Karpas-422 (cell line): ENCODE measurements at regions not wholly inside any gene's neighbourhood (a gene's known extent, or its start where the extent isn't known, plus 50 kb on each side); places are given as distances from the start of the nearest gene placed in this dataset.
A peak's percentile ranks its signal among the peaks of the same experiment; 100 is the strongest.

Experiments used
- DNase-seq: peaks from one replicate; pipeline ENCODE4 v3.0.0-alpha.2; 2015
- H2AFZ ChIP-seq: fragments of 200-600 bp; sonication (generic); 2 replicates; pipeline ENCODE4 v1.6.1; 2014; ENCODE audit warnings: antibody characterized with exemption, low read length, mixed read lengths
- H3K27ac ChIP-seq: fragments of 200-600 bp; sonication (generic); 2 replicates; pipeline ENCODE4 v1.5.1; 2014; ENCODE audit warnings: mild to moderate bottlenecking, low read length, moderate library complexity
- H3K27me3 ChIP-seq: fragments of 200-600 bp; sonication (generic); 2 replicates; pipeline ENCODE4 v1.6.1; 2014; ENCODE audit warnings: low read length, mixed read lengths
- H3K36me3 ChIP-seq: fragments of 200-600 bp; sonication (generic); 2 replicates; pipeline ENCODE4 v1.6.1; 2014; ENCODE audit warnings: low read length, mixed read lengths; ENCODE audit not compliant: insufficient read depth
- H3K4me1 ChIP-seq: fragments of 200-600 bp; sonication (generic); 2 replicates; pipeline ENCODE4 v1.6.1; 2014; ENCODE audit warnings: mild to moderate bottlenecking, low read length, mixed read lengths
- H3K4me2 ChIP-seq: fragments of 200-600 bp; sonication (generic); 2 replicates; pipeline ENCODE4 v1.6.1; 2014; ENCODE audit warnings: low read length, low read depth, mild to moderate bottlenecking; ENCODE audit not compliant: poor library complexity, severe bottlenecking
- H3K4me3 ChIP-seq: fragments of 200-600 bp; sonication (generic); 2 replicates; pipeline ENCODE4 v1.5.1; 2014; ENCODE audit warnings: mild to moderate bottlenecking, antibody characterized with exemption, low read length, mixed read lengths
- H3K79me2 ChIP-seq: fragments of 200-600 bp; sonication (generic); 2 replicates; pipeline ENCODE4 v1.6.1; 2014; ENCODE audit warnings: mild to moderate bottlenecking, low read length, mixed read lengths
- H3K9ac ChIP-seq: fragments of 200-600 bp; sonication (generic); 2 replicates; pipeline ENCODE4 v1.6.0; 2014; ENCODE audit warnings: low read length
- H3K9me2 ChIP-seq: fragments of 200-600 bp; sonication (generic), shearing (Covaris generic); replicated peaks from 2 replicates; pipeline ENCODE4 v1.6.0; 2014; ENCODE audit warnings: mild to moderate bottlenecking, low read length, moderate library complexity; ENCODE audit not compliant: insufficient read depth
- H3K9me3 ChIP-seq: fragments of 300-700, 200-600 bp; sonication (generic); 2 replicates; pipeline ENCODE4 v1.6.1; 2014; ENCODE audit warnings: low read length, mixed read lengths
- H4K20me1 ChIP-seq: fragments of 200-600 bp; sonication (generic); 2 replicates; pipeline ENCODE4 v1.6.1; 2014; ENCODE audit warnings: mild to moderate bottlenecking, antibody characterized with exemption, low read length, low read depth; ENCODE audit not compliant: insufficient read depth

- H3K9me2 ChIP-seq = no peaks in the 10 kb centered on the region
- H3K27me3 ChIP-seq = no peaks in the 10 kb centered on the region; the same call in 1 of the 2 replicates
- H3K4me3 ChIP-seq = no peak overlapping the region
- H3K4me2 ChIP-seq = no peak overlapping the region
- no peaks in the 10 kb centered on the region for H4K20me1 ChIP-seq
- H3K9ac ChIP-seq = no peak overlapping the region
- peaks cover 71% of the 10 kb centered on the region for H3K4me1 ChIP-seq
- H3K9me3 ChIP-seq = no peaks in the 10 kb centered on the region
- H3K36me3 ChIP-seq = no peaks in the 10 kb centered on the region
- no peak overlapping the region for H2AFZ ChIP-seq
- no peaks in the 10 kb centered on the region for H3K79me2 ChIP-seq
- H3K27ac ChIP-seq = no peak overlapping the region
- peak; percentile 17 for DNase-seq
Measured at GRCh38 chr15:58296276-58296675, 135.5 kb upstream of the LIPC start.

GRCh38 chr15:58297639-58298038, 134.2 kb upstream of the LIPC start:
- Histone ChIP-seq H2AFZ (no peak overlapping the region), H3K4me2 (peak overlapping the region; percentile 58), H3K79me2 (no peaks in the 10 kb centered on the region), H3K27ac (no peak overlapping the region), H3K4me1 (peaks cover 58% of the 10 kb centered on the region), H3K9me3 (no peaks in the 10 kb centered on the region), H3K4me3 (peak overlapping the region; percentile 14; the same call in 1 of the 2 replicates), H4K20me1 (no peaks in the 10 kb centered on the region), H3K27me3 (no peaks in the 10 kb centered on the region; the same call in 1 of the 2 replicates), H3K9me2 (no peaks in the 10 kb centered on the region), H3K9ac (no peak overlapping the region), H3K36me3 (no peaks in the 10 kb centered on the region)
- no peak for DNase-seq

DNA sequence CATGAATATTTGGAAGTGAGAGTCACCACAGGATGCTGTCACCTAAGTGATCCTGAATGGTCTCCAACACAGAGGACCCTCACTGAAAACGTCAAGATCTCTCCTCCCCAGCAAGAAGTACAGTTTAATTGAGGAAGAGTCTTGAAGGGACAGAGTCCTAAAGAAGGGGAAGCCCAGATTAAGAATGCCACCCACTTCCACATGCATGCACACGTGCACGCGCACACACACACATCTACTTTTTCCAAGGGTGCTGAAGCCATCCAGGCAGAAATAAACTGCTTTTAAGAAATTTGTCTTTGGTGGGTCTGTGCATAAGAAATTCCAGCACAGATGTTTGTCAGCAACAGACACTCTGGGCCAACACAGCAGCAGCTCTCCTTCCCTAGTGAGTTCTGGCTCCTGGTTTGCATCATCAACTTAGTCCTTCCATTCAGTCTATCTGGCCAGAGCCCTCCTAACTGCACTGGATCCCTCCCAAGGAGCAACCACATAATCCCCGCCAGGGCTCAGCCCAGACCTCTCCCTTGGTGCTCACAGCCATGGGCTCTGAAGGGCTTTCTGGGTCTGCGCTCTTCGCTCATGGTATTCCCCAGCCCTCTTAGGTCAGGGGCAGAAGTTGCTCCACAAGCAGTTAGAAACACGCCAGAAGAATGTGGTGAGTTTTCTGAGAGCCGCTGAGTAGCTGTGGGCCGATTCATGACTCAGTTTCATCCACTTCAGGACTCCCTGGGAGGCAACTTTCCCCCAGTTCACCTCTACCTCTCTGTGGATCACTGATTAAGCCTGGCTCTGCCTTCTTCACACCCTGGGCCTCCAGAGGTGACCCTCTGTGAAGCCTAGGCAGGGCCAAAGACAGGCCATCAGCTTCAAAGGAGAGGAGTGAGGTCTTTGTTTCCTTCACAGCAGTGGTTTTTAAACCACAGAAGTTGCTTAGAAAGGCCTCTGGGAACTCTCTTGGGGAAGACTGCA, 132.6 kb upstream of the LIPC start:
- H3K4me1 ChIP-seq = peaks cover 45% of the 10 kb centered on the region
- no peaks in the 10 kb centered on the region for H3K9me3 ChIP-seq
- H3K9ac ChIP-seq = no peak overlapping the region
- H3K79me2 ChIP-seq = no peaks in the 10 kb centered on the region
- no peak overlapping the region for H3K4me2 ChIP-seq
- H4K20me1 ChIP-seq = no peaks in the 10 kb centered on the region
- no peak for DNase-seq
- no peak overlapping the region for H3K27ac ChIP-seq
- H3K36me3 ChIP-seq = no peaks in the 10 kb centered on the region
- H3K4me3 ChIP-seq = no peak overlapping the region
- no peaks in the 10 kb centered on the region for H3K9me2 ChIP-seq
- no peaks in the 10 kb centered on the region; the same call in 1 of the 2 replicates for H3K27me3 ChIP-seq
- no peak overlapping the region for H2AFZ ChIP-seq

DNA sequence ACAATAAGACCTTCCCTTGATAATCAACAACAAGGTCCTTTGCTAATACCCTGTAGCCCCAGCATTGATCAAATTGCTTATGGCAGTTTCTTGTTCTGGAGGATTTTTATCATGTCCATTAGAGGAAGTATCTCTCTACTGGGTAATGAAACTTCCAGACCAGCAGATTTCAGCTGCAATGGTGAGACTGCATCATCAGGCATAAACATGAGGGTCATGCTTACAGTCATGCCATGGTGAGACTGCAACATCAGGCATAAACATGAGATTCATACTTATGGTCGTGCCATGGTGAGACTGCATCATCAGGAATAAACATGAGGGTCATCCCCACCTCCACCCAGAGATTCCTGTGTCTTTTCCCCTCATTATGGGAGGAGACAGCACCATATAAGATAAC, 129.0 kb upstream of the LIPC start:
- Histone ChIP-seq H3K4me3 (no peak overlapping the region), H3K4me1 (peaks cover 11% of the 10 kb centered on the region), H3K27ac (no peak overlapping the region), H3K79me2 (no peaks in the 10 kb centered on the region), H3K9ac (no peak overlapping the region), H3K4me2 (no peak overlapping the region), H3K9me2 (no peaks in the 10 kb centered on the region), H3K9me3 (no peaks in the 10 kb centered on the region), H3K27me3 (no peaks in the 10 kb centered on the region), H4K20me1 (no peaks in the 10 kb centered on the region), H3K36me3 (no peaks in the 10 kb centered on the region), H2AFZ (no peak overlapping the region)
- DNase-seq = peak; percentile 25

DNA sequence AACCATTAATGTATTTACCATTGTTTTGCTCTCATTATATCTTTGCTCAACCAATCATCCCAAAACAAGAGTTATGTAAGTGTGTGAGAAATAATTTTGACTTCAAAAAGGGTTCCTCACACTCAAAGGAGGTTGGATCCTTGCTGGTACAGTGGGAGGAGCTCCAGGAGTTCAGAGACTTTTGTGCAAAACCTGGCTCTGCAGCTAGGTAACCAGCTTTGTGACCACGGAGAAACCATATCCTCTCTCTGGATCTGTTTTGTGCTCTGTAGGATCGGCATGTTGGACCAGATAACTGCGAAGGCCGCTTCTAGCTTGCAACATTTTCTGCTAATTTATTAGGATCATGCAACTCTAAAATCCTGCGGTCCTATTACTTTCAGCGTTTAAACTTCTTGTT, 128.6 kb upstream of the LIPC start:
- H3K4me3 ChIP-seq = no peak overlapping the region
- no peaks in the 10 kb centered on the region for H3K9me3 ChIP-seq
- no peaks in the 10 kb centered on the region for H3K36me3 ChIP-seq
- no peak overlapping the region for H3K9ac ChIP-seq
- DNase-seq = no peak
- H3K27ac ChIP-seq = no peak overlapping the region
- no peaks in the 10 kb centered on the region for H3K27me3 ChIP-seq
- H3K9me2 ChIP-seq = no peaks in the 10 kb centered on the region
- H3K4me1 ChIP-seq = peaks cover 7% of the 10 kb centered on the region
- no peak overlapping the region for H2AFZ ChIP-seq
- no peaks in the 10 kb centered on the region for H3K79me2 ChIP-seq
- H4K20me1 ChIP-seq = no peaks in the 10 kb centered on the region
- H3K4me2 ChIP-seq = no peak overlapping the region

GRCh38 chr15:58306591-58307312, 125.0 kb upstream of the LIPC start:
- peaks cover 2% of the 10 kb centered on the region; the same call in 1 of the 2 replicates for H3K4me1 ChIP-seq
- no peak overlapping the region for H3K9ac ChIP-seq
- H3K9me2 ChIP-seq = no peaks in the 10 kb centered on the region
- H3K36me3 ChIP-seq = no peaks in the 10 kb centered on the region
- H3K79me2 ChIP-seq = no peaks in the 10 kb centered on the region
- no peak overlapping the region for H3K4me2 ChIP-seq
- no peaks in the 10 kb centered on the region for H3K9me3 ChIP-seq
- no peak overlapping the region for H2AFZ ChIP-seq
- H4K20me1 ChIP-seq = no peaks in the 10 kb centered on the region
- no peak overlapping the region for H3K27ac ChIP-seq
- no peak overlapping the region for H3K4me3 ChIP-seq
- H3K27me3 ChIP-seq = no peaks in the 10 kb centered on the region
- no peak for DNase-seq

GRCh38 chr15:58307313-58307961, 124.4 kb upstream of the LIPC start:
- no peak overlapping the region for H3K4me3 ChIP-seq
- H4K20me1 ChIP-seq = no peaks in the 10 kb centered on the region
- no peaks in the 10 kb centered on the region for H3K79me2 ChIP-seq
- H3K9ac ChIP-seq = no peak overlapping the region
- H3K27me3 ChIP-seq = no peaks in the 10 kb centered on the region
- no peaks in the 10 kb centered on the region for H3K36me3 ChIP-seq
- no peaks in the 10 kb centered on the region for H3K9me2 ChIP-seq
- H3K4me2 ChIP-seq = no peak overlapping the region
- no peaks in the 10 kb centered on the region for H3K9me3 ChIP-seq
- DNase-seq = no peak
- peaks cover 2% of the 10 kb centered on the region; the same call in 1 of the 2 replicates for H3K4me1 ChIP-seq
- H2AFZ ChIP-seq = no peak overlapping the region
- H3K27ac ChIP-seq = no peak overlapping the region
